Tibial nerve (tissue), 3 donors: ENCODE measurements at regions not wholly inside any gene's neighbourhood (a gene's known extent, or its start where the extent isn't known, plus 50 kb on each side); places are given as distances from the start of the nearest gene placed in this dataset.

Experiments
- POLR2A ChIP-seq, 2 donors: fragments of 450-650 bp; IDR thresholded peaks; one replicate each; pipeline ENCODE4 v1.6.1; 2017; ENCODE audit warnings: antibody characterized with exemption in 2 of 2, mild to moderate bottlenecking in 2 of 2, moderate library complexity in 2 of 2
- TF ChIP-seq, protein P1 (sequence below), 5 experiments: fragments of 200-600 bp in 3 of 5; fragments of 450-650 bp in 2 of 5; sonication (generic) in 3 of 5; IDR thresholded peaks; one replicate each; pipeline ENCODE4 v1.5.1; 2016 to 2019; ENCODE audit warnings: antibody characterized with exemption in 5 of 5, mild to moderate bottlenecking in 3 of 5, moderate library complexity in 2 of 5

DNA sequence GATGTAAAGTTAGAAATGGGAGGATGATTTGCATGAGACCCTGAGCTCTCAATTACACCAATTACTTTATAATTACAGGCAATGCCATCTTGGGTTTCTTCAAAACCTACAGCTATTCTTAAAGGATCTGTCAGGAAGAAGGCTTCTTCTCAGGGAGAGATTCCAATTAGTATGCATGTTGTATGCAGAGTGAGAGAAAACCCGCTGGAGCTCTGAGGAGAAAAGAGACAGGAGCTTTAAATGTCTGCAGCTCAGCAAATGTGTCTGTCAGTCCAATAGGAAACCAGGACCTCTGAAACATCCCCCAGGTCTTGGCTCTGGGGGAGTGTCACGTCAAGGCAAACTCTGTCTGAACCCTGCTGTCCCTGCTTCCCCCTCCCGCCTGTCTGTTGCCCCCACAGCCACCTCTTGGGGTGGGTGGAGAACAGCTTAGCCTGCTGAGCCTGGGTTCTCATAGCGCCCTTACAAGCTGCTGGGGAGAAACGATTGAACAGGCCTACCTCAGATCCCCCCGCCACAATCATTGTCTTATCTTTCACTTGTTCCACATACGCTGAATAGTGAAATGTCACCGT lies 140.2 kb downstream of the SPATA19 start:
- no peak for TF ChIP-seq POLR2A (IDR thresholded peaks at IDR 0.05)
- TF ChIP-seq, protein P1, sequence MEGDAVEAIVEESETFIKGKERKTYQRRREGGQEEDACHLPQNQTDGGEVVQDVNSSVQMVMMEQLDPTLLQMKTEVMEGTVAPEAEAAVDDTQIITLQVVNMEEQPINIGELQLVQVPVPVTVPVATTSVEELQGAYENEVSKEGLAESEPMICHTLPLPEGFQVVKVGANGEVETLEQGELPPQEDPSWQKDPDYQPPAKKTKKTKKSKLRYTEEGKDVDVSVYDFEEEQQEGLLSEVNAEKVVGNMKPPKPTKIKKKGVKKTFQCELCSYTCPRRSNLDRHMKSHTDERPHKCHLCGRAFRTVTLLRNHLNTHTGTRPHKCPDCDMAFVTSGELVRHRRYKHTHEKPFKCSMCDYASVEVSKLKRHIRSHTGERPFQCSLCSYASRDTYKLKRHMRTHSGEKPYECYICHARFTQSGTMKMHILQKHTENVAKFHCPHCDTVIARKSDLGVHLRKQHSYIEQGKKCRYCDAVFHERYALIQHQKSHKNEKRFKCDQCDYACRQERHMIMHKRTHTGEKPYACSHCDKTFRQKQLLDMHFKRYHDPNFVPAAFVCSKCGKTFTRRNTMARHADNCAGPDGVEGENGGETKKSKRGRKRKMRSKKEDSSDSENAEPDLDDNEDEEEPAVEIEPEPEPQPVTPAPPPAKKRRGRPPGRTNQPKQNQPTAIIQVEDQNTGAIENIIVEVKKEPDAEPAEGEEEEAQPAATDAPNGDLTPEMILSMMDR (IDR thresholded peaks at IDR 0.05) = no peak
